Upper lobe of right lung (tissue), 1 donor: ENCODE measurements at regions not wholly inside any gene's neighbourhood (a gene's known extent, or its start where the extent isn't known, plus 50 kb on each side); places are given as distances from the start of the nearest gene placed in this dataset.
A peak's percentile ranks its signal among the peaks of the same experiment; 100 is the strongest.

Experiments
- ATAC-seq: fragments of 200-7000 bp; cut with Tn5 transposase; one replicate; pipeline ENCODE4 v1.9.1; 2020; ENCODE audit warnings: mild to moderate bottlenecking, moderate library complexity
- DNase-seq: peaks from one replicate; pipeline ENCODE4 v3.0.0-alpha.2; 2020
- H3K27ac ChIP-seq: fragments of 200-600 bp; one replicate; pipeline ENCODE4 v1.8.0; 2022
- H3K27me3 ChIP-seq: fragments of 200-600 bp; one replicate; pipeline ENCODE4 v1.8.0; 2022; ENCODE audit warnings: mild to moderate bottlenecking
- H3K36me3 ChIP-seq: fragments of 200-600 bp; one replicate; pipeline ENCODE4 v1.8.0; 2022
- H3K4me1 ChIP-seq: fragments of 200-600 bp; one replicate; pipeline ENCODE4 v1.8.0; 2022
- H3K4me3 ChIP-seq: fragments of 200-600 bp; one replicate; pipeline ENCODE4 v1.8.0; 2022; ENCODE audit warnings: mild to moderate bottlenecking
- H3K9me3 ChIP-seq: fragments of 200-600 bp; one replicate; pipeline ENCODE4 v1.8.0; 2022
- intact Hi-C: fragments of 100-400 bp; cut with DNase I; formaldehyde crosslinking; loops from one replicate; pipeline ENCODE4 v1.11.0; 2022
- TF ChIP-seq, protein P1 (sequence below): fragments of 200-600 bp; IDR thresholded peaks from one replicate; pipeline ENCODE4 v1.8.0; 2022; ENCODE audit warnings: antibody characterized with exemption
- donor health status: DM: no; HTN: yes; CAD: no; lungs with severe emphysema.

DNA sequence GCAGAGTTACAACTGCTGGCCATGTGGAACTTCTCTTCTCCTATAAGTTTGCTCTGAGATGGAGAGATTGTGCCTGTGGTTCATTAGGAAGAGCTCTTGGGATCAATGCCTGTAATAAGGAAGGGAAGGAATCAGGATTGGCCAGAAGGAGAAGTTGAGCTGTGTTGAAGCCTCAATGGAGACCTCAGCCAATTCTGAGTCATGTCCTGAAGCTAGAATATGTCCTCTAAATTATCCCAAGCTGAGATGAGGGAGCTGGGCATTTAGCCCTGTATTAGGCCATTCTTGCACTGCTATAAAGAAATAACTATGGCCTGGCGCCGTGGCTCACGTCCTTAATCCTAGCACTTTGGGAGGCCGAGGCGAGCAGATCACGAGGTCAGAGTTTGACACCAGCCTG, 85.4 kb upstream of the DHX15 start:
- Histone ChIP-seq H3K36me3 (no peaks in the 10 kb centered on the region), H3K4me3 (no peak overlapping the region), H3K27ac (no peak overlapping the region), H3K27me3 (no peaks in the 10 kb centered on the region), H3K4me1 (no peaks in the 10 kb centered on the region), H3K9me3 (no peaks in the 10 kb centered on the region)
- intact Hi-C loops: no loop called here
- DNase-seq (no peak), ATAC-seq (no peak)
- TF ChIP-seq, protein P1, sequence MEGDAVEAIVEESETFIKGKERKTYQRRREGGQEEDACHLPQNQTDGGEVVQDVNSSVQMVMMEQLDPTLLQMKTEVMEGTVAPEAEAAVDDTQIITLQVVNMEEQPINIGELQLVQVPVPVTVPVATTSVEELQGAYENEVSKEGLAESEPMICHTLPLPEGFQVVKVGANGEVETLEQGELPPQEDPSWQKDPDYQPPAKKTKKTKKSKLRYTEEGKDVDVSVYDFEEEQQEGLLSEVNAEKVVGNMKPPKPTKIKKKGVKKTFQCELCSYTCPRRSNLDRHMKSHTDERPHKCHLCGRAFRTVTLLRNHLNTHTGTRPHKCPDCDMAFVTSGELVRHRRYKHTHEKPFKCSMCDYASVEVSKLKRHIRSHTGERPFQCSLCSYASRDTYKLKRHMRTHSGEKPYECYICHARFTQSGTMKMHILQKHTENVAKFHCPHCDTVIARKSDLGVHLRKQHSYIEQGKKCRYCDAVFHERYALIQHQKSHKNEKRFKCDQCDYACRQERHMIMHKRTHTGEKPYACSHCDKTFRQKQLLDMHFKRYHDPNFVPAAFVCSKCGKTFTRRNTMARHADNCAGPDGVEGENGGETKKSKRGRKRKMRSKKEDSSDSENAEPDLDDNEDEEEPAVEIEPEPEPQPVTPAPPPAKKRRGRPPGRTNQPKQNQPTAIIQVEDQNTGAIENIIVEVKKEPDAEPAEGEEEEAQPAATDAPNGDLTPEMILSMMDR: no peak

DNA sequence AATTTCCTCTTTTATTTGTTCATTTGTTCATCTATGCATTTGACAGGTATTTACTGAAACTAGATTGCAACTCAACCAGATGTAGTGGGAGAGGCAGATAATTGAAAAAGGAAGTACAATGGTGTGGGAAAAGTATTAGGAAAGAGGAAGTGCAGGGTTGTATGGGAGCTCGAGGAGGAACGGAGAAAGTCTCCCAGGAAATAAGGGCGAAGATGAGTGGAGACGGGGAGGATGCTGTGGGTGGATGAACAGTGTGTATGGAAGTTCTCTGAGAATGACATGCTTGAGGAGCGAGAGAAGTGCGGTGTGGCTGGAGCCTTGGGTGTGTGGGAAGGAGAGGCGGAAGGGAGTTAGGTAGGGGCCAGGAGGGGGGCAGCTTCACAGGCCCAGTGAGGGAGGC, 87.5 kb upstream of the DHX15 start:
- Histone ChIP-seq H3K4me1 (no peaks in the 10 kb centered on the region), H3K4me3 (no peak overlapping the region), H3K27ac (no peak overlapping the region), H3K27me3 (no peaks in the 10 kb centered on the region), H3K36me3 (no peaks in the 10 kb centered on the region), H3K9me3 (no peaks in the 10 kb centered on the region)
- intact Hi-C loops: no loop called here
- TF ChIP-seq, protein P1: no peak
- no peak for DNase-seq
- ATAC-seq: peak; percentile 37

DNA sequence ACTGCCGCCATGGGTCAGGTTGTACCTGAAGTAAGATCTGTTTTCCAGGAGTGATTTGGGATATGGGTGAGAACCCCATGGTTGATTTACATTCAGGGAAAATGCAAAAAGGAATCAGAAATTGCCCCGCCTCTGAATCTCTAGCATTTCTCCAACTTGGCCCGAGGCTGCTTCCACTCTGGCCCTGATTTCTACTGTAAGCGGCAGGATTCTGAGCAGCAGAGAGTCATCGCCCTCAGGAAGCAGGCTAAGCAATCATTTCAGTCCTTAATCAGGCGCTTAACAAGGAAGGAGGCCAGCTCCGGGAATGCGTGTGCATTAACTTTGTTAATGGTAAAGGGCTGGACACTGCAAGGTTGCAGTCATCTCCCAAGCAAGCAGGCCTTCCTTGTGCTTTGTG, 88.5 kb upstream of the DHX15 start:
- intact Hi-C loops: no loop called here
- no peaks in the 10 kb centered on the region for H3K9me3 ChIP-seq
- H3K36me3 ChIP-seq: no peaks in the 10 kb centered on the region
- no peak overlapping the region for H3K4me3 ChIP-seq
- DNase-seq (no peak), ATAC-seq (no peak)
- no peaks in the 10 kb centered on the region for H3K4me1 ChIP-seq
- no peak overlapping the region for H3K27ac ChIP-seq
- TF ChIP-seq, protein P1: no peak
- peaks cover 7% of the 10 kb centered on the region for H3K27me3 ChIP-seq

- ATAC-seq (no peak), DNase-seq (no peak)
- H3K27me3 ChIP-seq: peaks cover 7% of the 10 kb centered on the region
- H3K27ac ChIP-seq: no peak overlapping the region
- H3K4me3 ChIP-seq: no peak overlapping the region
- H3K36me3 ChIP-seq: no peaks in the 10 kb centered on the region
- H3K4me1 ChIP-seq: no peaks in the 10 kb centered on the region
- H3K9me3 ChIP-seq: no peaks in the 10 kb centered on the region
- intact Hi-C loops: no loop called here
- TF ChIP-seq, protein P1: no peak
Observed at GRCh38 chr4:24674279-24674678, 89.9 kb upstream of the DHX15 start.

GRCh38 chr4:24675721-24676389, 91.5 kb upstream of the DHX15 start:
- Histone ChIP-seq H3K27ac (no peak overlapping the region), H3K4me3 (no peak overlapping the region), H3K27me3 (peaks cover 7% of the 10 kb centered on the region), H3K4me1 (no peaks in the 10 kb centered on the region), H3K9me3 (no peaks in the 10 kb centered on the region), H3K36me3 (no peaks in the 10 kb centered on the region)
- ATAC-seq: peak; percentile 76
- intact Hi-C loops: no loop called here
- no peak for DNase-seq
- TF ChIP-seq, protein P1: no peak

DNA sequence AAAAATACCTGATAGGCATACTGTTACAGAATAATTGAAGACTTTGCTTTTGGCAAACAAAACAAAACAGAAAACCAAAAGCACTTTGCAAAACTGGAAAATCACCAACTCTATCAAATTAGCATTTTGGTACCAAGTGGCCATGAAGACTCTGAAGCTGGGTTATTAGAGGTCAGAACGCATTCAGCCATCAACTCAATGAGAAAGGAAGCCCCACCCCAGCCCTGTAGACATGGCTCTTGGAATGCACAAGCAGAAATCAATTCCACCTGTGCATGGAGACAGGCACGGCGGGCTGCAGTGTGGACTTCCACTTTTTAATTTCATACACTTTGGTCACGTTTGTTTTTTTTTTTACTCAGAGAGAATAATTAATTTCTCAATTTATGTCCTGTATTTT, 93.6 kb upstream of the DHX15 start:
- Histone ChIP-seq H3K4me3 (no peak overlapping the region), H3K36me3 (no peaks in the 10 kb centered on the region), H3K27ac (no peak overlapping the region), H3K4me1 (no peaks in the 10 kb centered on the region), H3K9me3 (no peaks in the 10 kb centered on the region), H3K27me3 (peaks cover 7% of the 10 kb centered on the region)
- no peak for ATAC-seq
- intact Hi-C loops: no loop called here
- no peak for DNase-seq
- TF ChIP-seq, protein P1: no peak
